WTC11 (cell line): ENCODE measurements at regions not wholly inside any gene's neighbourhood (a gene's known extent, or its start where the extent isn't known, plus 50 kb on each side); places are given as distances from the start of the nearest gene placed in this dataset.

Source experiments
- ATAC-seq: fragments of 200-7000 bp; cut with Tn5 transposase; 2 replicates; pipeline ENCODE4 v1.10.0; 2021; ENCODE audit warnings: mild to moderate bottlenecking, moderate library complexity
- CTCF ChIA-PET: fragments of 300-600 bp; sonication (Branson Sonifier 250); formaldehyde crosslinking; loops from one replicate; lab custom pipeline; 2021; ENCODE audit warnings: antibody characterized with exemption; lab: Charles Lee
- POLR2A ChIA-PET: fragments of 350-600 bp; sonication (Branson Sonifier 250); formaldehyde crosslinking; loops from one replicate; lab custom pipeline; 2021; ENCODE audit warnings: antibody characterized with exemption; lab: Charles Lee
- DNase-seq: peaks from one replicate; pipeline ENCODE4 v3.0.0; 2021; ENCODE audit warnings: low spot score
- H3K27ac Mint-ChIP-seq: 2 replicates; pipeline ENCODE4 v1.8.0; 2021; ENCODE audit warnings: mixed read lengths
- H3K27me3 Mint-ChIP-seq: 2 replicates; pipeline ENCODE4 v1.8.0; 2021; ENCODE audit warnings: low read depth, mild to moderate bottlenecking, moderate library complexity, mixed read lengths
- H3K36me3 Mint-ChIP-seq: 2 replicates; pipeline ENCODE4 v1.8.0; 2021; ENCODE audit warnings: mixed read lengths
- H3K4me1 Mint-ChIP-seq: 2 replicates; pipeline ENCODE4 v1.8.0; 2022; ENCODE audit warnings: mixed read lengths
- H3K4me3 Mint-ChIP-seq: 2 replicates; pipeline ENCODE4 v1.8.0; 2021; ENCODE audit warnings: mild to moderate bottlenecking, moderate library complexity, mixed read lengths
- H3K9me3 Mint-ChIP-seq: 2 replicates; pipeline ENCODE4 v1.8.0; 2021; ENCODE audit warnings: mixed read lengths
- AFF4 ChIP-seq: sonication (generic); formaldehyde crosslinking; IDR thresholded peaks from 2 replicates; pipeline ENCODE4 v1.8.1; 2023; ENCODE audit warnings: mild to moderate bottlenecking, missing genetic modification reagents, borderline replicate concordance
- AR ChIP-seq: fragments of 250-450 bp; sonication (Bioruptor Pico); IDR thresholded peaks from 2 replicates; pipeline ENCODE4 v1.9.0; 2021; ENCODE audit warnings: mild to moderate bottlenecking
- ATF6 ChIP-seq: sonication (generic); formaldehyde crosslinking; IDR thresholded peaks from 2 replicates; pipeline ENCODE4 v1.8.1; 2023; ENCODE audit warnings: mild to moderate bottlenecking, missing genetic modification reagents
- E2F4 ChIP-seq: sonication (generic); formaldehyde crosslinking; IDR thresholded peaks from 2 replicates; pipeline ENCODE4 v1.8.1; 2022; ENCODE audit warnings: low read depth, mild to moderate bottlenecking, moderate library complexity, missing genetic modification reagents, borderline replicate concordance
- ERG ChIP-seq: fragments of 250-450 bp; sonication (Bioruptor Pico); IDR thresholded peaks from 2 replicates; pipeline ENCODE4 v1.8.0; 2021; ENCODE audit warnings: mild to moderate bottlenecking
- ESRRA ChIP-seq: sonication (generic); formaldehyde crosslinking; IDR thresholded peaks from 2 replicates; pipeline ENCODE4 v1.8.1; 2022; ENCODE audit warnings: mild to moderate bottlenecking, missing genetic modification reagents, borderline replicate concordance
- GABPB1 ChIP-seq: sonication (generic); formaldehyde crosslinking; IDR thresholded peaks from 2 replicates; pipeline ENCODE4 v1.8.1; 2023; ENCODE audit warnings: mild to moderate bottlenecking, missing genetic modification reagents
- GTF2I ChIP-seq: fragments of 250-450 bp; sonication (Bioruptor Pico); conservative IDR thresholded peaks from 2 replicates; pipeline ENCODE4 v1.4.0; 2021; ENCODE audit warnings: mild to moderate bottlenecking
- IRF2 ChIP-seq: sonication (generic); formaldehyde crosslinking; IDR thresholded peaks from 2 replicates; pipeline ENCODE4 v1.8.0; 2022; ENCODE audit warnings: low read depth, missing genetic modification reagents, borderline replicate concordance
- NFE2L1 ChIP-seq: sonication (generic); formaldehyde crosslinking; IDR thresholded peaks from 2 replicates; pipeline ENCODE4 v1.8.1; 2023; ENCODE audit warnings: missing genetic modification reagents
- NR3C1 ChIP-seq: sonication (generic); formaldehyde crosslinking; conservative IDR thresholded peaks from 2 replicates; pipeline ENCODE4 v1.8.1; 2023; ENCODE audit warnings: low read depth, mild to moderate bottlenecking, missing genetic modification reagents
- PRDM15 ChIP-seq: sonication (generic); formaldehyde crosslinking; IDR thresholded peaks from 2 replicates; pipeline ENCODE4 v1.8.0; 2022; ENCODE audit warnings: missing genetic modification reagents
- SOX15 ChIP-seq: fragments of 250-450 bp; sonication (Bioruptor Pico); IDR thresholded peaks from 2 replicates; pipeline ENCODE4 v1.9.0; 2021; ENCODE audit warnings: mild to moderate bottlenecking
- SP1 ChIP-seq: sonication (generic); formaldehyde crosslinking; conservative IDR thresholded peaks from 2 replicates; pipeline ENCODE4 v1.8.1; 2022; ENCODE audit warnings: missing genetic modification reagents
- TEAD1 ChIP-seq: sonication (generic); formaldehyde crosslinking; IDR thresholded peaks from 2 replicates; pipeline ENCODE4 v1.8.0; 2022; ENCODE audit warnings: mild to moderate bottlenecking, missing genetic modification reagents
- ZNF121 ChIP-seq: sonication (generic); formaldehyde crosslinking; IDR thresholded peaks from 2 replicates; pipeline ENCODE4 v1.8.0; 2023; ENCODE audit warnings: missing genetic modification reagents
- ZNF138 ChIP-seq: sonication (generic); formaldehyde crosslinking; conservative IDR thresholded peaks from 2 replicates; pipeline ENCODE4 v1.8.1; 2022; ENCODE audit warnings: mild to moderate bottlenecking, moderate library complexity, missing genetic modification reagents
- ZNF232 ChIP-seq: sonication (generic); formaldehyde crosslinking; IDR thresholded peaks from 2 replicates; pipeline ENCODE4 v1.8.0; 2022; ENCODE audit warnings: mild to moderate bottlenecking, missing genetic modification reagents
- ZNF425 ChIP-seq: fragments of 250-450 bp; sonication (Bioruptor Pico); conservative IDR thresholded peaks from 2 replicates; pipeline ENCODE4 v1.9.0; 2021; ENCODE audit warnings: mild to moderate bottlenecking

- no peak for TF ChIP-seq GTF2I
- no peak for TF ChIP-seq IRF2 (CRISPR knock-in tag)
- no peak for TF ChIP-seq AFF4
These were observed 51.0 kb upstream of the CTDP1 start (continued) for GRCh38 chr18:79628416-79629248.

- Mint-ChIP-seq H3K9me3 (peaks cover 11% of the 10 kb centered on the region), H3K27me3 (no peaks in the 10 kb centered on the region), H3K27ac (no peak overlapping the region), H3K4me3 (no peak overlapping the region), H3K36me3 (peaks cover 10% of the 10 kb centered on the region), H3K4me1 (peaks cover 6% of the 10 kb centered on the region; the same call in 1 of the 2 replicates)
- POLR2A ChIA-PET: no interaction called here
- DNase-seq (no peak), ATAC-seq (no peak)
- CTCF ChIA-PET: interaction anchor here (1.2 kb wide), 1 partner anchor 8 kb away, joined by 3 read pairs; no protein-coding TSS in a partner anchor
- no peak for TF ChIP-seq IRF2 (CRISPR knock-in tag)
- no peak for TF ChIP-seq NR3C1 (CRISPR knock-in tag)
- TF ChIP-seq ZNF121 (CRISPR knock-in tag): no peak
- TF ChIP-seq NFE2L1: no peak
- no peak for TF ChIP-seq TEAD1
- no peak for TF ChIP-seq ZNF138 (CRISPR knock-in tag)
- TF ChIP-seq GABPB1: no peak
- no peak for TF ChIP-seq ZNF425 (CRISPR knock-in tag)
- TF ChIP-seq PRDM15 (CRISPR knock-in tag): no peak
- no peak for TF ChIP-seq E2F4 (CRISPR knock-in tag)
- no peak for TF ChIP-seq SOX15 (CRISPR knock-in tag)
- no peak for TF ChIP-seq ESRRA (CRISPR knock-in tag)
- no peak for TF ChIP-seq ATF6 (CRISPR knock-in tag)
- TF ChIP-seq ERG (CRISPR knock-in tag): no peak
- TF ChIP-seq AR (CRISPR knock-in tag): no peak
- no peak for TF ChIP-seq ZNF232
- TF ChIP-seq SP1 (CRISPR knock-in tag): no peak
These were observed 50.4 kb upstream of the CTDP1 start for GRCh38 chr18:79629249-79629558.
